ENCODE measurements at regions not wholly inside any gene's neighbourhood (a gene's known extent, or its start where the extent isn't known, plus 50 kb on each side); places are given as distances from the start of the nearest gene placed in this dataset.

DNA sequence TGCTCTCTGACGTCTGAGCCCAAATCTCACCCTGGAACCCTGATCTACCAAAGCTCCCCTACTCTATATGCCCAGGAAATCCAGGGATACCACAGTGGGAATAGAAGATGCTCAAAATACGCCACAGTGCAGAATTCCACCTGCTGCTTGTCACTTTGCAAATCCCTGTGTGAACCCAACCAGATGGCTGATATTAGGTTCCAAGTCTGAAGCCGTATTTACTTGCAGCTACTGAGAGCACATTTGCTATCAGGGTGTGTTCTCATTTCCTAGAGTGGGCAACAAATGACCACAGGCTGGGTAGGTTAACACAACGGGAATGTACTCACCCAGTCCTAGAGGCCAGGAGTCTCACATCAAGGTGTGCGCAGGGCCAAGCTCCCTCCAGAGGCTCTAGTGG is 126.8 kb downstream of the MXRA5 start:
- TF ChIP-seq, protein P1, sequence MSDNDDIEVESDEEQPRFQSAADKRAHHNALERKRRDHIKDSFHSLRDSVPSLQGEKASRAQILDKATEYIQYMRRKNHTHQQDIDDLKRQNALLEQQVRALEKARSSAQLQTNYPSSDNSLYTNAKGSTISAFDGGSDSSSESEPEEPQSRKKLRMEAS (IDR thresholded peaks at IDR 0.05), result no peak
- no peak for TF ChIP-seq TAF1 (IDR thresholded peaks at IDR 0.05; ENCODE audit: low read depth)
- TF ChIP-seq, protein P2, sequence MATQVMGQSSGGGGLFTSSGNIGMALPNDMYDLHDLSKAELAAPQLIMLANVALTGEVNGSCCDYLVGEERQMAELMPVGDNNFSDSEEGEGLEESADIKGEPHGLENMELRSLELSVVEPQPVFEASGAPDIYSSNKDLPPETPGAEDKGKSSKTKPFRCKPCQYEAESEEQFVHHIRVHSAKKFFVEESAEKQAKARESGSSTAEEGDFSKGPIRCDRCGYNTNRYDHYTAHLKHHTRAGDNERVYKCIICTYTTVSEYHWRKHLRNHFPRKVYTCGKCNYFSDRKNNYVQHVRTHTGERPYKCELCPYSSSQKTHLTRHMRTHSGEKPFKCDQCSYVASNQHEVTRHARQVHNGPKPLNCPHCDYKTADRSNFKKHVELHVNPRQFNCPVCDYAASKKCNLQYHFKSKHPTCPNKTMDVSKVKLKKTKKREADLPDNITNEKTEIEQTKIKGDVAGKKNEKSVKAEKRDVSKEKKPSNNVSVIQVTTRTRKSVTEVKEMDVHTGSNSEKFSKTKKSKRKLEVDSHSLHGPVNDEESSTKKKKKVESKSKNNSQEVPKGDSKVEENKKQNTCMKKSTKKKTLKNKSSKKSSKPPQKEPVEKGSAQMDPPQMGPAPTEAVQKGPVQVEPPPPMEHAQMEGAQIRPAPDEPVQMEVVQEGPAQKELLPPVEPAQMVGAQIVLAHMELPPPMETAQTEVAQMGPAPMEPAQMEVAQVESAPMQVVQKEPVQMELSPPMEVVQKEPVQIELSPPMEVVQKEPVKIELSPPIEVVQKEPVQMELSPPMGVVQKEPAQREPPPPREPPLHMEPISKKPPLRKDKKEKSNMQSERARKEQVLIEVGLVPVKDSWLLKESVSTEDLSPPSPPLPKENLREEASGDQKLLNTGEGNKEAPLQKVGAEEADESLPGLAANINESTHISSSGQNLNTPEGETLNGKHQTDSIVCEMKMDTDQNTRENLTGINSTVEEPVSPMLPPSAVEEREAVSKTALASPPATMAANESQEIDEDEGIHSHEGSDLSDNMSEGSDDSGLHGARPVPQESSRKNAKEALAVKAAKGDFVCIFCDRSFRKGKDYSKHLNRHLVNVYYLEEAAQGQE (IDR thresholded peaks at IDR 0.05; ENCODE audit: low read depth), result no peak
- no peak for TF ChIP-seq CREB1 (IDR thresholded peaks at IDR 0.05; ENCODE audit: low read depth)
- TF ChIP-seq NFIC (IDR thresholded peaks at IDR 0.05), result no peak
- TF ChIP-seq EP300 (IDR thresholded peaks at IDR 0.05; ENCODE audit: borderline replicate concordance), result no peak

Data from Ishikawa (cell line).